Colonic mucosa (tissue), 4 donors: ENCODE measurements at regions not wholly inside any gene's neighbourhood (a gene's known extent, or its start where the extent isn't known, plus 50 kb on each side); places are given as distances from the start of the nearest gene placed in this dataset.
A peak's percentile ranks its signal among the peaks of the same experiment; 100 is the strongest.
"Not testable (repeated sequence)": the region's sequence is repeated elsewhere in the genome, so short reads cannot be mapped to it uniquely, and the experiment has no call there.

Experiments used
- DNase-seq: peaks from one replicate; pipeline ENCODE4 v3.0.0-alpha.2; 2020
- H3K27ac ChIP-seq: fragments of 200-600 bp; one replicate; pipeline ENCODE4 v1.8.0; 2021
- H3K27me3 ChIP-seq: fragments of 200-600 bp; one replicate; pipeline ENCODE4 v1.8.0; 2021
- H3K36me3 ChIP-seq: fragments of 200-600 bp; one replicate; pipeline ENCODE4 v1.8.0; 2021
- H3K4me1 ChIP-seq: fragments of 200-600 bp; one replicate; pipeline ENCODE4 v1.8.0; 2021; ENCODE audit warnings: mild to moderate bottlenecking
- H3K4me3 ChIP-seq: fragments of 200-600 bp; one replicate; pipeline ENCODE4 v1.8.0; 2021
- H3K9ac ChIP-seq, 2 donors: one replicate each; pipeline ENCODE4 v1.7.0; 2013; ENCODE audit warnings: control low read depth in 2 of 2, low read depth in 2 of 2, low read length in 2 of 2
- H3K9me3 ChIP-seq: fragments of 200-600 bp; one replicate; pipeline ENCODE4 v1.8.0; 2021
- intact Hi-C: fragments of 100-400 bp; cut with DNase I; formaldehyde crosslinking; loops from one replicate; pipeline ENCODE4 v1.14.1; 2022
- TF ChIP-seq, protein P1 (sequence below): fragments of 200-600 bp; IDR thresholded peaks from one replicate; pipeline ENCODE4 v1.8.0; 2022; ENCODE audit warnings: antibody characterized with exemption, mild to moderate bottlenecking
- donor health status: healthy.
- donor health status: DM: no; HTN: no; CAD: no.
- donor health status: DM: no; HTN: no; CAD: no.

- H3K9me3 ChIP-seq, result no peaks in the 10 kb centered on the region
- no peak overlapping the region for H3K4me3 ChIP-seq
- no peak for DNase-seq
- no peaks in the 10 kb centered on the region for H3K4me1 ChIP-seq
- H3K27ac ChIP-seq, result no peak overlapping the region
- no peaks in the 10 kb centered on the region for H3K36me3 ChIP-seq
- TF ChIP-seq, protein P1, sequence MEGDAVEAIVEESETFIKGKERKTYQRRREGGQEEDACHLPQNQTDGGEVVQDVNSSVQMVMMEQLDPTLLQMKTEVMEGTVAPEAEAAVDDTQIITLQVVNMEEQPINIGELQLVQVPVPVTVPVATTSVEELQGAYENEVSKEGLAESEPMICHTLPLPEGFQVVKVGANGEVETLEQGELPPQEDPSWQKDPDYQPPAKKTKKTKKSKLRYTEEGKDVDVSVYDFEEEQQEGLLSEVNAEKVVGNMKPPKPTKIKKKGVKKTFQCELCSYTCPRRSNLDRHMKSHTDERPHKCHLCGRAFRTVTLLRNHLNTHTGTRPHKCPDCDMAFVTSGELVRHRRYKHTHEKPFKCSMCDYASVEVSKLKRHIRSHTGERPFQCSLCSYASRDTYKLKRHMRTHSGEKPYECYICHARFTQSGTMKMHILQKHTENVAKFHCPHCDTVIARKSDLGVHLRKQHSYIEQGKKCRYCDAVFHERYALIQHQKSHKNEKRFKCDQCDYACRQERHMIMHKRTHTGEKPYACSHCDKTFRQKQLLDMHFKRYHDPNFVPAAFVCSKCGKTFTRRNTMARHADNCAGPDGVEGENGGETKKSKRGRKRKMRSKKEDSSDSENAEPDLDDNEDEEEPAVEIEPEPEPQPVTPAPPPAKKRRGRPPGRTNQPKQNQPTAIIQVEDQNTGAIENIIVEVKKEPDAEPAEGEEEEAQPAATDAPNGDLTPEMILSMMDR, result no peak
- no peak overlapping the region for H3K9ac ChIP-seq
- intact Hi-C loops, result no loop called here
- no peaks in the 10 kb centered on the region for H3K27me3 ChIP-seq
These were observed 740.3 kb upstream of the CDH6 start for GRCh38 chr5:30453168-30453567.

DNA sequence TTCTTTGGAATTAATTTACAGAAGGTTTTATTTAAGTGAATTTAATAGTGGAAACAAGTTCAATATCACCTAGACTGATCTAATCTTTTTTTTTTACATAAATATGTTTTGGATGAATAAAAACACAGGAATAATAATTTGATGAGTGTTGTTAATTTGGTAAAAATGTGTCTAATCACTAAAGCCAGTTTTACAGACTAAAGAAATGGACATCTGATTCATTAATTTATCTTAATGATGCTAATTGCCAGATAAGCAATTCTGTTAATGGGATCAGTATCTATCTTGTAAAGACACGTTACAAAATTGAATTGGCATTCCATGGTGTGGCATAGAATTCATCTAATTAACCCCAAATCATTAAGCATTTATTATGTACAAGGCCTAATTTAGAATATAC is 743.3 kb upstream of the CDH6 start:
- Histone ChIP-seq H3K9ac (no peak overlapping the region), H3K27ac (no peak overlapping the region), H3K4me1 (no peaks in the 10 kb centered on the region), H3K9me3 (no peaks in the 10 kb centered on the region), H3K4me3 (no peak overlapping the region), H3K36me3 (no peaks in the 10 kb centered on the region), H3K27me3 (no peaks in the 10 kb centered on the region)
- DNase-seq, result no peak
- TF ChIP-seq, protein P1, result no peak
- intact Hi-C loops, result no loop called here

DNA sequence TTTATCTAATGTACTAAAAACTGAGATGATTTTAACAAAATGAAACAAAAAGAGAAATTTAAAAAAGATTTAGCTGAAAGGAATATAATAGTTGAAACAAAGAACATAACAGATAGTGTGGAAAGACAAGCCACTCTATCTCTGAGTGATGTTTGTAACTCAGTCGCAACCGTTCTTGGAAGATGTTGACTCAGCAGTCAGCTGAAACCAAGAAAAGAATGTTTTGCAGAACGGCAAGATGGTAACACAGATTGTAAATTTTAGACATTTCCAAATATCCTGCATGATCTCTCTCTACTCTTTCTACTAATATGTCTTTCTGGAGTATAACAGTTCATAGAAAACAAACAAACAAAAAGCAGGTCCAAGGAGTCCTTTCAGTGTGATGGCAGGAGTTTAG is 746.1 kb upstream of the CDH6 start:
- H3K9me3 ChIP-seq, result no peaks in the 10 kb centered on the region
- DNase-seq, result no peak
- intact Hi-C loops, result no loop called here
- no peaks in the 10 kb centered on the region for H3K27me3 ChIP-seq
- no peaks in the 10 kb centered on the region for H3K4me1 ChIP-seq
- no peak overlapping the region for H3K4me3 ChIP-seq
- TF ChIP-seq, protein P1, result no peak
- no peaks in the 10 kb centered on the region for H3K36me3 ChIP-seq
- H3K27ac ChIP-seq, result no peak overlapping the region
- no peak overlapping the region for H3K9ac ChIP-seq

DNA sequence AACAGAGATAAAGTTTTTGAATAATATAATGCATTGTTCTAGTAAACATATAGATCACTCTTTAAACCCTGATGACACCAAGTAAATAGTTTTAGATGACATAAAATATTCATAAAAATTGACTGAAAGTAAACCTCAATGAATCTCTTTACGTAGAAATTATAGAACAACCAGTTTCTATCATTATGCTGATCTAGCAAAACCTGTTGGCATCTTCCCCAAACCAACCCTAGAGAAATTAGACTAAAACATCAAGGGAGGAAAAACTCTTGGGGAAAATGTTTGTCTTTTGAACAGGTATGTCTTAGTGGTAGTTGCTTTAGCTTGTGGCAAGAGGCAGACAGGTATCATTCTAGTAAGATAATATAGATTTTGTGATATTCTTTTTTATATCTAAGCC is 747.0 kb upstream of the CDH6 start:
- intact Hi-C loops, result no loop called here
- TF ChIP-seq, protein P1, result no peak
- H3K36me3 ChIP-seq, result no peaks in the 10 kb centered on the region
- no peak overlapping the region for H3K27ac ChIP-seq
- DNase-seq, result no peak
- H3K27me3 ChIP-seq, result no peaks in the 10 kb centered on the region
- H3K4me3 ChIP-seq, result no peak overlapping the region
- H3K4me1 ChIP-seq, result no peaks in the 10 kb centered on the region
- H3K9ac ChIP-seq, result no peak overlapping the region
- no peaks in the 10 kb centered on the region for H3K9me3 ChIP-seq

DNA sequence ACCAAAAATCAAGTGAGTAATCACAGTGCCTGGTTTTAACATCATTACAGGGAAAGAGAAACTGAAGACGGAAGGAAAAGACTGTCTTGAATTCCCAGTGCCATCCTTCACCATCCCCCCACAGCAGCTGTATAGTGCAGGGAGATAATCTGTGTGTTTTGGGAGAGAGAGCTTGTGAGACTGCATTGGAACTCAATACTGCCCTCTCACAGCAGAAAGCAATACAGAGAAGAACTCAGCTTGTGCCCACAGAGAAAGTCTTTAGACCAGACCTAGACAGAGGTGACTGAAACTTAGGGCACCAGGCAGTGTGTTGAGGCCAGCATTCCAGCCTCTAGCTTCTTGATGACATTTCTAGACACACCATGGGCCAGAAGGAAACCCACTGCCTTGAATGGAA is 754.7 kb upstream of the CDH6 start:
- H3K36me3 ChIP-seq, result no peaks in the 10 kb centered on the region
- H3K27ac ChIP-seq, result no peak overlapping the region
- no peaks in the 10 kb centered on the region for H3K4me1 ChIP-seq
- intact Hi-C loops, result no loop called here
- no peak for DNase-seq
- H3K4me3 ChIP-seq, result no peak overlapping the region
- no peaks in the 10 kb centered on the region for H3K27me3 ChIP-seq
- no peaks in the 10 kb centered on the region for H3K9me3 ChIP-seq
- TF ChIP-seq, protein P1, result no peak
- no peak overlapping the region for H3K9ac ChIP-seq

- Histone ChIP-seq H3K9me3 (no peaks in the 10 kb centered on the region), H3K9ac (no peak overlapping the region), H3K4me3 (no peak overlapping the region), H3K27ac (no peak overlapping the region), H3K4me1 (no peaks in the 10 kb centered on the region), H3K27me3 (no peaks in the 10 kb centered on the region), H3K36me3 (no peaks in the 10 kb centered on the region)
- intact Hi-C loops, result no loop called here
- DNase-seq, result no peak
- TF ChIP-seq, protein P1, result no peak
These were observed 756.8 kb upstream of the CDH6 start for GRCh38 chr5:30436691-30437090.

- H3K9me3 ChIP-seq, H3K27ac ChIP-seq, H3K4me1 ChIP-seq, H3K27me3 ChIP-seq, H3K9ac ChIP-seq, intact Hi-C loops, H3K36me3 ChIP-seq: not testable (repeated sequence)
- peak overlapping the region; percentile 11 for H3K4me3 ChIP-seq
- peak; percentile 24 for DNase-seq
These were observed 764.5 kb upstream of the CDH6 start for GRCh38 chr5:30428866-30429407.
